T-helper 17 cell (primary cell): ENCODE measurements at regions not wholly inside any gene's neighbourhood (a gene's known extent, or its start where the extent isn't known, plus 50 kb on each side); places are given as distances from the start of the nearest gene placed in this dataset.
"Not testable (repeated sequence)": the region's sequence is repeated elsewhere in the genome, so short reads cannot be mapped to it uniquely, and the experiment has no call there.

Experiments used
- ATAC-seq: fragments of 150-1000 bp; cut with Tn5 transposase; 2 replicates; pipeline ENCODE4 v1.10.0; 2021; ENCODE audit warnings: mild to moderate bottlenecking, moderate library complexity
- DNase-seq, 3 donors: peaks; one replicate each; pipeline versions ENCODE4 v3.0.0 to v3.0.0-alpha.2; 2020 to 2021
- H3K9me3 ChIP-seq: one replicate; pipeline ENCODE4 v1.7.0; 2013; ENCODE audit warnings: low read length, mild to moderate bottlenecking; ENCODE audit not compliant: control insufficient read depth, poor library complexity, severe bottlenecking
- H3K27ac Mint-ChIP-seq: one replicate; pipeline ENCODE4 v1.8.0; 2022; ENCODE audit warnings: mild to moderate bottlenecking, moderate library complexity, mixed read lengths
- H3K27me3 Mint-ChIP-seq: one replicate; pipeline ENCODE4 v1.8.0; 2022; ENCODE audit warnings: mixed read lengths
- H3K36me3 Mint-ChIP-seq: one replicate; pipeline ENCODE4 v1.8.0; 2022; ENCODE audit warnings: low read depth, mixed read lengths
- H3K4me1 Mint-ChIP-seq: one replicate; pipeline ENCODE4 v1.8.0; 2022; ENCODE audit warnings: mild to moderate bottlenecking, mixed read lengths
- H3K4me3 Mint-ChIP-seq: one replicate; pipeline ENCODE4 v1.8.0; 2022; ENCODE audit warnings: mild to moderate bottlenecking, moderate library complexity, mixed read lengths

- H3K9me3 ChIP-seq: no peaks in the 10 kb centered on the region
- H3K4me1 Mint-ChIP-seq: no peaks in the 10 kb centered on the region
- H3K27me3 Mint-ChIP-seq: peaks cover 10% of the 10 kb centered on the region
- H3K36me3 Mint-ChIP-seq: no peaks in the 10 kb centered on the region
- DNase-seq: no peak
- no peak for ATAC-seq
- H3K27ac Mint-ChIP-seq: no peak overlapping the region
- H3K4me3 Mint-ChIP-seq: no peak overlapping the region
These were observed 132.6 kb downstream of the SPRY1 start for GRCh38 chr4:123529278-123529568.

GRCh38 chr4:123530357-123530756, 133.8 kb downstream of the SPRY1 start:
- Mint-ChIP-seq H3K4me3 (no peak overlapping the region), H3K27ac (no peak overlapping the region), H3K4me1 (no peaks in the 10 kb centered on the region), H3K27me3 (peaks cover 10% of the 10 kb centered on the region), H3K36me3 (no peaks in the 10 kb centered on the region)
- no peaks in the 10 kb centered on the region for H3K9me3 ChIP-seq
- no peak for DNase-seq
- no peak for ATAC-seq

- H3K36me3 Mint-ChIP-seq: peaks cover 3% of the 10 kb centered on the region
- H3K27ac Mint-ChIP-seq: no peak overlapping the region
These were observed 138.6 kb downstream of the SPRY1 start for GRCh38 chr4:123535037-123535748.

GRCh38 chr4:123536225-123536624, 139.6 kb downstream of the SPRY1 start:
- no peak overlapping the region for H3K27ac Mint-ChIP-seq
- no peaks in the 10 kb centered on the region for H3K27me3 Mint-ChIP-seq
- no peaks in the 10 kb centered on the region for H3K9me3 ChIP-seq
- no peak overlapping the region for H3K4me3 Mint-ChIP-seq
- DNase-seq (no peak), ATAC-seq (no peak)
- H3K36me3 Mint-ChIP-seq: peaks cover 3% of the 10 kb centered on the region
- peaks cover 6% of the 10 kb centered on the region for H3K4me1 Mint-ChIP-seq

More at GRCh38 chr4:123535037-123535748, 138.6 kb downstream of the SPRY1 start:
- no peaks in the 10 kb centered on the region for H3K9me3 ChIP-seq
- Mint-ChIP-seq H3K4me3 (no peak overlapping the region), H3K4me1 (peaks cover 6% of the 10 kb centered on the region), H3K27me3 (no peaks in the 10 kb centered on the region)
- no peak for DNase-seq
- no peak for ATAC-seq

- DNase-seq, ATAC-seq, H3K36me3 Mint-ChIP-seq, H3K4me1 Mint-ChIP-seq, H3K4me3 Mint-ChIP-seq, H3K27me3 Mint-ChIP-seq, H3K27ac Mint-ChIP-seq, H3K9me3 ChIP-seq: not testable (repeated sequence)
These were observed 141.4 kb downstream of the SPRY1 start for GRCh38 chr4:123537906-123538402.

- Mint-ChIP-seq H3K27ac (peak overlapping the region; percentile 11), H3K4me3 (no peak overlapping the region), H3K36me3 (no peaks in the 10 kb centered on the region), H3K4me1 (peaks cover 3% of the 10 kb centered on the region), H3K27me3 (peaks cover 4% of the 10 kb centered on the region)
- ATAC-seq: no peak
- no peaks in the 10 kb centered on the region for H3K9me3 ChIP-seq
- DNase-seq: no peak
These were observed 149.3 kb downstream of the SPRY1 start for GRCh38 chr4:123545667-123546572.

GRCh38 chr4:123546573-123547060, 150.0 kb downstream of the SPRY1 start:
- H3K4me3 Mint-ChIP-seq: no peak overlapping the region
- peak overlapping the region; percentile 11 for H3K27ac Mint-ChIP-seq
- peaks cover 3% of the 10 kb centered on the region for H3K4me1 Mint-ChIP-seq
- DNase-seq: no peak
- H3K27me3 Mint-ChIP-seq: peaks cover 4% of the 10 kb centered on the region
- no peaks in the 10 kb centered on the region for H3K36me3 Mint-ChIP-seq
- ATAC-seq: no peak
- H3K9me3 ChIP-seq: no peaks in the 10 kb centered on the region

- DNase-seq (no peak), ATAC-seq (no peak)
These were observed 150.9 kb downstream of the SPRY1 start for GRCh38 chr4:123547216-123548165.

GRCh38 chr4:123553279-123553678, 156.7 kb downstream of the SPRY1 start:
- DNase-seq (no peak), ATAC-seq (no peak)
- Mint-ChIP-seq H3K27ac (no peak overlapping the region), H3K27me3 (peaks cover 5% of the 10 kb centered on the region), H3K4me3 (no peak overlapping the region), H3K36me3 (no peaks in the 10 kb centered on the region), H3K4me1 (peaks cover 3% of the 10 kb centered on the region)
- no peaks in the 10 kb centered on the region for H3K9me3 ChIP-seq

More at GRCh38 chr4:123547216-123548165, 150.9 kb downstream of the SPRY1 start:
- no peak overlapping the region for H3K27ac Mint-ChIP-seq
- no peaks in the 10 kb centered on the region for H3K36me3 Mint-ChIP-seq
- no peaks in the 10 kb centered on the region for H3K9me3 ChIP-seq
- peaks cover 4% of the 10 kb centered on the region for H3K27me3 Mint-ChIP-seq
- peaks cover 3% of the 10 kb centered on the region for H3K4me1 Mint-ChIP-seq
- H3K4me3 Mint-ChIP-seq: no peak overlapping the region

GRCh38 chr4:123553733-123554637, 157.4 kb downstream of the SPRY1 start:
- Mint-ChIP-seq H3K4me1 (peaks cover 3% of the 10 kb centered on the region), H3K36me3 (no peaks in the 10 kb centered on the region), H3K4me3 (no peak overlapping the region), H3K27ac (no peak overlapping the region), H3K27me3 (peaks cover 5% of the 10 kb centered on the region)
- ATAC-seq (no peak), DNase-seq (no peak)
- no peaks in the 10 kb centered on the region for H3K9me3 ChIP-seq

GRCh38 chr4:123554801-123555232, 158.2 kb downstream of the SPRY1 start:
- no peaks in the 10 kb centered on the region for H3K36me3 Mint-ChIP-seq
- H3K4me3 Mint-ChIP-seq: no peak overlapping the region
- H3K27ac Mint-ChIP-seq: no peak overlapping the region
- H3K27me3 Mint-ChIP-seq: peaks cover 5% of the 10 kb centered on the region
- H3K4me1 Mint-ChIP-seq: peaks cover 3% of the 10 kb centered on the region
- no peak for ATAC-seq
- H3K9me3 ChIP-seq: no peaks in the 10 kb centered on the region
- DNase-seq: no peak

- H3K4me1 Mint-ChIP-seq: peaks cover 3% of the 10 kb centered on the region
- H3K27ac Mint-ChIP-seq: no peak overlapping the region
- no peak overlapping the region for H3K4me3 Mint-ChIP-seq
- H3K27me3 Mint-ChIP-seq: peaks cover 9% of the 10 kb centered on the region
- ATAC-seq (no peak), DNase-seq (no peak)
- no peaks in the 10 kb centered on the region for H3K36me3 Mint-ChIP-seq
- H3K9me3 ChIP-seq: no peaks in the 10 kb centered on the region
These were observed 158.7 kb downstream of the SPRY1 start for GRCh38 chr4:123555233-123555806.
